Middle frontal gyrus (tissue), 1 donor: ENCODE measurements at regions not wholly inside any gene's neighbourhood (a gene's known extent, or its start where the extent isn't known, plus 50 kb on each side); places are given as distances from the start of the nearest gene placed in this dataset.

Source experiments
- DNase-seq: peaks from one replicate; pipeline ENCODE4 v3.0.0-alpha.2; 2015; ENCODE audit warnings: low spot score; ENCODE audit errors: extremely low spot score

DNA sequence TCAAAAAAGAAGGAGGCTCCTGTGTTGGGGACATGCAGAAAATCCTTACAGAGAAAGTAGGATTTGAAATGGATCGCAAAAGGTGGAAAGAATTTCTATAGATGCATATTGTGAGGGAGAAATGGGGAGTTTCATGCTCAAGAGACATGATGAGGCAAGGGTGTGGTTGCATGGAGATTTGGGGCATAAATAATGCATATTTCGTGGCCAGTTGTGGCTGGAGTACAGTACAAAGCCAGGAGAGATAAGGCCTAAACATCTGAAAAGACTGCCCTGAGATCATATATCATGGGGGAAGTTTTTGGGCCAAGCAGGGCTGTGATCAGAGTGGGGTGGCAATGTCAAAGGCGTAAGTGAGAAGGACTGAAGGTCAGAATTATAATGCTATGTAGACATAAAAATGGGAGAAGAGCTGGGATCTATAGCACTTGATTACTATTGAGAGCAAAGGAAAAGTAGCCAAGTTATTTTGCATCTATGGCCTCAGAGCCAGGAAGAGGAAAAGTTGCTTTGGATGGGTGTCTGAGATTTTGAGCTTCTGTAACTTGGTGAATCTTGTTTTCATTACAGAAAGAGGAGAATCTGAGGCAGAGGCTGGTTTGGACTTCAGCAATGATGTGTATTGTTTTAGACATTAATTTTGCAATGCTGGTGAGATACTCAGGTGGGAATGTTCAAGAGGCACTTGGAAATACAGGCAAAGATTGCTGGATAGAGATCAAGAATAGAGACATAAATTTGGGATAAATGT is 166.6 kb downstream of the INHBA start:
- no peak for DNase-seq

DNA sequence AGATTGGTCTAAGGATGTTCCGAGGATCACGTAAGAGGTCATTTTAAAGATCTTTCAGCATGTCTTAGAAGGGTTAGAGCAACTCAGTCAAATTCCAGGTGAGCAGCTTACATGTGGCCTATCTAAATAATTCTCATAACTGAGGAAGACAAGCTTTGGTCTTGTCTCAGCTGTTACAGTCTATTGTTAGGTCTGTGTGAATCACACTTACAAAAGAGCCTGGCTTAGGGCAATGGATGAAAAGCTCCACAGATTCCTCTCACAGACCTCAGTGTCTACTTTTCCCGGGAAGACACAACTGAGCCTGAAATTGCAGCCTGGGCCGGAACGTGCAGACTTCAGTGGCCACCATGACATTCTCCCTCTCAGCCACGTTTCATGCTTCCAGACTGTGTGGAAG is 173.1 kb downstream of the INHBA start:
- DNase-seq, result no peak

DNA sequence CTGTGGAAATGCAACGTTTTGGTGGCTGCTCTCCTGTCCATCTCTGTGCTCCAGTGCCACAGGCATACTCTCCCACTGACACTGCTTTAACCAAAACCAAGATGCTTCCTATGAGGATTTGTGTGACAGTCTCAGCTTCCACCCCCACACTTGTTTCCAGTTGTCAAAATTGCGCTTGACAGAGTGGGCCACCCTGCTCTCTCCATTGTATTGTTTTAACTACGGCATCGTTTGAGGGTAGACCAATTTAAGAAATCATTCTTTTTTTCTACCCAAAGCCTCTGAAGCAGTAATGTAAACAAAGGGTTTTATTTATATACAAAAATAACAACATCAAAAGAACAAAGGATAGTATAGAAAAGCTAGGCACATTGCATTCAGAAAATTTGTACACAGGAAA is 178.0 kb downstream of the INHBA start:
- no peak for DNase-seq

DNA sequence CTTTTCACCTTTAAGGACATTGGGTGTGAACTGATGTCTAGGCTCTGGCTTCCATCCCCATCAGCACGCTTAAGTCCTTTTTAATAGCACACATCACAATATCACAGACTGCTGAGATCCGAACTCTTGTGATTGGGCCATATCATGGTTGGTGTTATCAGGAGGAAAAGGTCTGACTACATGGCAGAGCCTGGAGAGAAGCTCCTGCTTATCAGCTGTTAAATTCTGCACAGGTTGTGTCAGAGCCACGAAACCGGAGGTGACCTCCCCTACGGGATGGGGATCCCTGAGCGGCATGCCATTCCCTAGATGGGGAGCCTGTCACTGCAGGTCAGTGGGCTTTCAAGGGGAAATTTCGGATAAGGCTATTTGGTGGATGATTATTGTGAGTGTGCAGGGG is 182.4 kb downstream of the INHBA start:
- DNase-seq, result no peak

DNA sequence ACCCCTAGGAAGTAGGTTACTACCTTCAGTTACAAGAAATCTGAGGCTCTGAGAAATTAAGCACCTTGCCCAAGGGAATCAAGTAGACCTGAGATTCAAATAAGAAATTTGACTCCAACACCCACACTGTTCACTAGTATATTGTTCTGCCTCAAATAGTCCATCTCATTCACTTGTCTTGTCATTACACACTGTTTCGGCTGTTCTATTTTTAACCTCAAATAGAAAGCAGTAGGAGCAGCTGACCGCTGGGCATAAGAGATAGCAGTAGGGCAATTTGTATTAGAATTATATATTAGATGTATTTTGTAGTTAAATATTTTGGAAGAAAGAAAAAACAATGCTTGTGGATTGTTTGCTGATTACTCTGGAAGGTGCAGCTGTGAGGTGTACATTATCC is 185.1 kb downstream of the INHBA start:
- DNase-seq, result no peak

DNA sequence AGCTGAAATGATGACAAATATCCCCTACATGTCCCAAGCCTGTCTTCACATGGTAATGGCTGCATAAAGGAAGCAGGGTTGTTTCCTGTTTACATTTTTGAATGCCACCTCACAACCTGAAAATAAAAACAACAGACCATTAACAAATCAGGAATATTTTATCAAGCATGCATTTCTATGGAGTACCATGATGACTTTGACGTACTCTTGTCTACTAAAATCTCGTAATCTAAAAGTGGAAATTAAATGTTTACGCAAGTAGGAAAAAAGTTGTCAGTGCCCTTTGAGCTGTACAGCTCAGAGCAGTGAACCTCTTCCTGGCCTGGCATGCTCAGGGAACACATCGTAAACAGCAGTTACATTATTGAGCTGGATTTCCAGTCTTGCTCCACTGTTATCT is 194.1 kb downstream of the INHBA start:
- DNase-seq, result no peak

DNA sequence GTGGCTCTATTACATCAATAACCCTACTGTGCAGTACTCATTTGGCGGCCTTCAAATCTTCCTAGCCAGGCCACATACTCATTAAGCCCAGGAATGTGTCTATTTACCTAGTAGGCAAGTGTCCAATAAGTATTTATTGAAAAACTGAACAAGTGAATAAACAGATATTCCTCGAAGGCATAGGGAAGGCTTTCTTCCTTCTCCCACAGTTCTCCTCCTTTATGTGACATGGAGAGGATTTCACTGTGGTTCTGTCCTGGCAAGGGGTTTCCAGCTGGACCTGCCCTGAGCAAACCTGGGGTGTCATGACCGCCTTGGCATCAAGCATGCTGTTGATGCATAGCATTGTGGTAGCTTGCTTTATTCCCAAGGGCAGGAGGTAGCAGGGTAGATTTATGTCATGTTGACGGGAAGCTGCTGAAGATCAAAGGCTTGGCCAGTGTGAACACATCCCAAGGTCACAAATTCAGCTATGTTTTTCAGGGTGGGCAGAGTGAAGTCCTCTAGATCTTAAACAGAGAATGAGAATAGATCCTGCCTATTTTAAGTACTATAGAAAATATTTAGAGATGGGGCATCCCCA is 195.1 kb downstream of the INHBA start:
- no peak for DNase-seq

DNA sequence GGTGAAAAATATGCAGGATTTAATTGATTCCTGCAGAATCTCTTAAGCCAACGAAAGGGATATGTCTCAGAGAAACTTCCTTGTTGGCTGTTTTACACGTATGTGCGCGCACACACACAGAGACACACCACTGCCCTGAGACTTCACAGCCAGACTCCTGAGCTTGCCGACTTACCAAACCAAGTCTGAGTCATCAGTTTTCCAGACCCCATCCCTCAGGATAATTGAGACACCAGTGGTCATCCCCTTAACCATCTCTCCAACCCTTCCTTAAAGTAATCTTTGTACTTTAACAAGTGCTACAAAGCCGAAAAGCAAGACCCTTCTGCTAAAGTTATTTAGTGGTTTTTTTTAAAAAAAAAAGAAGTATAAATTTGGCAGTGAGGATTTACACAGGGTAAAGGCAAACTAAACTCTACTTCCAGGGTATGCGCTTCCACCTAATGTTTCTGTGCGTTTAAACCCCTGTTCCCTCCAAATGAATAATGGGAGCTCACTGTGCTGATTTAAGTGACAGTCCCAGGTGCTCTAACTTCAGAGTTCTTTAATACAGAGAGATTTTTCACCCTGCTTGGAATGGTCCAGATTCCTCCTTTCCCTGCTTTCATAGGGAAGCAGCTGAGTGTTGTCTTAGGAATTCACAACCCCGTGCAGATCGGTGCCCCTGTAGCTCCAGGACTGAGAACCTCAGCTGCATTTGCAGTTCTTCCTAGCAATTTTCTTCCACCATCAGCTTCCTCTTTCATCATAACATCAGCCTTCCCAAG is 198.5 kb downstream of the INHBA start:
- no peak for DNase-seq

DNA sequence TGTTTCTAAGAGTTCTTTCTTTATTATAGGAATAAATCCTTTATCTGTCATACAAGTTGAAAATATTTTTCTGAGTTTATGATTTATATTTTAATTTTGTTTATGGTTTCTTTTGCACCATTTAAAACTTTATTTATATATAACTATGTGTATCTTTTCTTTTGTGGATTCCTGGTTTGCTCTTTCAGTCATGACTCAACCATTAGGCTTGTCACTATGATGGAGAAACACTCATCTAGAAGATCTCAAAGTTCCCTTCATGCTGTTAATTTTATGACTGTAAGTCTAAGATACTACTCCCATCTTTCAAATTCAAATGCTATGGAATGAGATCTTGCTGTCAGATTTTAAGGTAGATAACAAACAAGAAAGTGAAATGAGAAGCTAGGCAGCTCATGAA is 199.5 kb downstream of the INHBA start:
- DNase-seq, result no peak

DNA sequence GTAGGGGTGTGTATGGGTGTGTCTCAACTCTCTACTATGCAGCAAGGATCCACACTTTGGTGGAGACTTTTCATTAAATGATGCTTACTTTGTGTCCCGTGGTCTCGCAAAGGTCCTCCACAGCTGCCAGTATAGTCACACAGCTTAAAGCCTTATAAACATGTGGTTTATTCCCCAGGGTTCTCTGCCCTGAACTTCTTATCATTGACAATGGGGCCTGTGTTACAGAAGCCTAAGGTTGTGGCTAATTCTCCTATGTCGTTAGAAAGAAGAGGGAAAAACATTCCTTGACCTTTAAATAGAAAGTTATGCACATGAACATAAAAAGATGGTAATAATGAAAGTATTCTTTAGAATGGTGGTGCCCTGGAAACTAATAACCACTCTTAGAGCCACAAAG is 201.4 kb downstream of the INHBA start:
- DNase-seq, result no peak

DNA sequence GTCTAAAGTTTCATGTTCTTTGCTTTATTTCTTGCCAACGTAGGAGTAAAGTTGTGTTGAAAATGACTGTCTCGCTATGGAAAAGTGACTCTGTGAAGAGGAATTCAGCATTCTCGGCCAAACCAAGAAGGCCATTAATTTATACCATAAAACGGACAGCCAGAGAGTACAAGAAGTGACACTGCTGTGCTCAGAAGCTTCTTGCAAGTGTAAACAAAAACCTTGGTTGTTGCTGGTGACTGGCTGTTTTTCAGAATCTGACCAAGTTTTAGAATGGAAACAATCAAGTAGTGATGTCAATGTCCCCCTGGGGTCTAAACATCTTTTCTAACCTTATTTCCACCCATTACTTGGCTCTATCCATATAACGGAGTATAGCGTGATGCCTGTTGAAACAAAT is 201.9 kb downstream of the INHBA start:
- DNase-seq, result no peak

DNA sequence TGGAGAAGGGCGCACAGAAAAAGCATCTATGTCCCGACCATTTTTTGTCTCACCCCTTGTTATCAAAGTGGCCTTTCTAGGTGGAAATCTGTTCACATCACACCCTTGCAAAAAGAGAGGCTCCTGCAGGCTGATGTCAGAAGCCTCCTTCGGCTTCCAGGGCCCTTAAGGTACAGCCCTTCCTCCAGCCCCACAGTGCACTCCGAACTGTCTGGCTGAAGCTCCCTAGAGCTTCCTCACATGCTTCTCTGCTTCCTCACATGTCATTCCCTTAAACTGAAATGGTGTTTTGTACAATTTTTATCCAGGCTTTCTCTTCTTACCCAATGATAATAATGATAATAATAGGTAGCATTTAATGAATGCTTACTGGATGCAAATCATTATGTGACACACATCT is 210.3 kb downstream of the INHBA start:
- DNase-seq, result no peak

DNA sequence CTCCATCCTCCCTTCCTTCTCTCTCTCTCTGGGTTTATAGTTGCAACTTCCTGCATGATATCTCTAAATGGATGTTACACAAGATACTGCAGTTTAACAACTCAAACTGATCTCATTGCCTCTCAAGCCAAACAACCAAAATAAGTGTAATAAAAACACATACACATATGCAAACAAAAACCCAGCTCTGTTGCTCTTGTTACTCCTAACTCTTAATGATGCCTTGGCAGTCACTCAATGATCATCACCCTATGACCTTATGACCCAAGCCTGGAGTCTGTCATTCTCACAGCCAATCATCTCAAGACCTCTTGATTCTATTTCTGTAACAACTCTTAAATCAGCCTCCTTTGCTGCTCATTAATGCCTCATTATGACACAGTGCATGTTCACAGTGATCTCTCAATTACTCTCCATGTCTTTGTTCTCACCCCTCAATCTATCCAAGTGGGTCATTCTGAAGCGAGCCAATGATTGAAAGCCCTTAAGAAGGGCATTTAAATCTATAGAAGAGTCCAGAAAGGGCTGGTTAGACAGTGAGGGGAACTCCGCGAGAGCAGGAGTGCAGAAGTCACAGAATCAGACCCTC is 210.9 kb downstream of the INHBA start:
- DNase-seq, result no peak

DNA sequence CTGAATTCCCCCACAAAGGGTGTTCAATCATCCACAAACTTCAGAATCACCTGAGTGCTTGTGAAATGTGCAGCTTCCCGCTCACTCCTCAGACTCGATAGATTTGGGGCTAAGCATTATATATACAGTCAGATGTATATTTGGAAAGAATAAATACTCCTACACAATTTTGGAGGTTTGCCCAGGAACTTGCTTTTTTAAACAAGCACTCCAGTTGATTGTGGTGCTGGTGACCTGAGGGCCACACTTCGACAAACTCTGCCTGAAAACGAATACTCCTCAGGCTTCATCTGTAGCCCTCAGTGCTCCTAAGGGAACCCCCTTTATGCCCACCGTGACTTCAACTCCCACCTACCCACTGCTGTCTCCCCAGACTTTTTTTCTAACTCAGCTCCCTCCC is 211.6 kb downstream of the INHBA start:
- DNase-seq, result no peak

DNA sequence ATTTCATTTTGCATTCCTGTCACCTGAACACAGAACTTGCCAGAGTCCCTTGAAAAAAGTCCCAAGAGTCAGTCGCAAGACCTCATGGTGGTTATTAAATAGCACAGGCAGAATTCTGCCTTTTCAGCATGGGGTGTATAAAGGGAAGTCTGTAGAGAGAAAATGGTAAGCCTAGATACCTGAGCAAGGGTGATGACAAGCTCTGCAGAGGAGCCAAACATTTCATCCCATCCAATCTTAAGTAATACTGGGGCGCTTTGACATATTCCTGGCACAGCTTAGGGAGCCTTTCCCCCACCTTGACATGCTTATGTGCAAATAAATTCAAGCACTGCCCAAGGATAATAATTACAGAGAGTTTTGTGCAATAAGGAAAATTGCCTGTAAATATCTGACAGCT is 213.0 kb downstream of the INHBA start:
- no peak for DNase-seq

DNA sequence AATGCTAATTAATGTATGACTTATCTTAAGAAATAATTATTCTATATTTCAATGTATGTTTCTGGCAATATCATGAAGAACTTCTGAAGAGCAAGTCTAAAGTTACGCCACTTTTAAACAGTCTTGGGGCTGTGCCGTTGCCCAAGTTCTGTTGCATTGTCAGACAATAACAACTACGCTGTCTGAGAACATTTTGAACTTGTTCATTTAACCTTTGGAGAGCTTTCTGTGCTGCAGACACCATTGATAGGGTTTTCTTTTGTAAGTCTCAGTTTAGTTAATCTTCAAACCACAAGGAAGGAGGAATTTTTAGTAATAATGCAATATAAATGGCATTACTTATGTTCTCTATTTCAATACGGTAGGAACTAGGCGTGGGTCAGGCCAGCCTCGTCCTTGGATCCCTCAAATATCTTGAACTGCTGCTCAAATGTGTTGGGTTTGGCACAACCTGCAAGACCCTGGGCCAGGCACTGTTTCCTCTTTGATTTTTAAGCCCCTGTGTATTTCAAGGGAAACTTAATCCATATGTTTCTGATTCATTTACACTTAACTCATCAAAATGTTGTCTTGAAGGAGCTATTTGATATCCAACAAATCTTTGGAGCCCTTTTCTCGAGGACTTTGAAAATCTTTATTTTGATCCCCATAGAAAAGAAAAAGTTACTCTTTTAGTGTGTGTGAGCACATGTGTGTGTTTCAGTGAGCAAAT is 215.5 kb downstream of the INHBA start:
- no peak for DNase-seq

DNA sequence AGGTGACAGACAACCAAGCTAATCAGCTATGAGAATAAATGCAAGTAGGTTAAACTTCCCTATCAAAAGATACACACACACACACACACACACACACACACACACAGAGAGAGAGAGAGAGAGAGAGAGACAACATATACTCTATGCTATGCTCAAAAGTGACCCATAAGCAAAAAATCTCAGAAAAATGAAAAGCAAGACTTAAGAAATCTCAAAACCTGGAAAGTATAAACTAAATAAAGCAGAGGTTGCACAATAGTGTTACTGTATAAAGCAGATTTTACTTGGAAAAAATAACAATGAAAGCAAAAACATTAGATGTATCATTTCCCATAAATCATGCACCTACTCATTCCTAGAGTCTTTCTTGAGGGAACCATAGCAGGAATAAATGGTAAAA is 221.5 kb downstream of the INHBA start:
- DNase-seq, result no peak

DNA sequence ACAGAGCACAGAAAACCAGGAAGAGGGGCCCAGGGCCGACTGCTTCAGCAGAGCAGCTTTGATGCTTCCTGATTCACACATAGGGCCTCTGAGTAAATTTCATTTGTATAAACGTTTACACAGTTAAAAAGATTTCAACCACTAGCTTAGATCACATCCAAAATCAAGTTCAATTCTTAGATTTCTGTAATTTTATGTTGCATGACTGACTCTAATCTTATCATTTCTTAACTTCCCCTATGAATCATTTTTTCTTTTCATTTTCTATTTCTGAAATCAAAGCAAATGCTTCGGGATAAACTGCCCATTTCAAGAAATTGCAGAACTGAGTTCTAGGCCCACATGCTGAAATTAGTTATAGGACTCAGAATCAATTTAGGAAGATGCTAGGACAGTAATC is 224.7 kb downstream of the INHBA start:
- no peak for DNase-seq

DNA sequence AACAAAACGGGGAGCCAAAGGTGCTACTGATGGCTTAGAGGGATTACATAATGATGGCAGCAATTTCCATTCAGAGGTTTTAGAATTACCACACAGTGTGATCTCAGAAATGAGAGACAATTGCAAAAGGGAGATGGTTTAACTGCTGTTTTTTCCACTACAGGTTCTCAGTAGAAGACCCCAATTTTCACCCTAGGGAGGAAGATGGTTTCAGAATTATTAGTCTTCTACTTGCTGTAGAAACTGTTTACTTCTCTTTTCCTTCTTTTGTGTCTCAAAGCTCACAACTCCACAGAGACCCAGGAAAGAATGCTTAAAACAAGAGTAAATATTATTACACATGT is 226.5 kb downstream of the INHBA start:
- DNase-seq, result no peak

DNA sequence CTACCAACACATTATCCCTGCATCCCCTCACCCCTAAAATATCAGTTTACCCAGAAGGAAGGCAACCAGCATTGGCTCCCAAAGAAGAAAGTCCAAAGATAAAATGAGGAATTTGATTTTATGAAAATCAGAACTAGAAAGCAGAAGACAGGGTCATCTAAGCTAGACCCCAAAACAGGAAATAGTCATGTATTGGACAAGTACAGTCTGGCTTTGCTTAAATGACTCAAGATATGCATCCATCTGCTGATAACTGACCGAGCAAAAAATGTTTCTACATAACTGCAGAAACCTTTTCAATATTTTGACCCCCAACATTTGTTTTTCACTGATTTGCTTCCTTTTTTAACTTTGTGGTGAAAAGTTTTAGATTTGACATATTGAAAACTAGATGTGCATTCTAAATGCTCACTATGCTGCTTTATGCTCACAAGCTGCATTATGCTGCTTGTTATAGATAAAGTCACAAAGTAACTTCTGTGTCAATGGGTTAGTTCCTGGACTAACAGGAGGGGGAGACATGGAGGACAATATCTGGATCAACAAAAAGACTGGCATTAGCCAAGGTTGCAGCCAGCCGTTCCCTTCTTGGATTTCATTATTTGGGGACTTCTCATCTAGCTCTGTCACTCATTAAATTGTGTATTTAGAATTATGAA is 227.0 kb downstream of the INHBA start:
- DNase-seq, result no peak

DNA sequence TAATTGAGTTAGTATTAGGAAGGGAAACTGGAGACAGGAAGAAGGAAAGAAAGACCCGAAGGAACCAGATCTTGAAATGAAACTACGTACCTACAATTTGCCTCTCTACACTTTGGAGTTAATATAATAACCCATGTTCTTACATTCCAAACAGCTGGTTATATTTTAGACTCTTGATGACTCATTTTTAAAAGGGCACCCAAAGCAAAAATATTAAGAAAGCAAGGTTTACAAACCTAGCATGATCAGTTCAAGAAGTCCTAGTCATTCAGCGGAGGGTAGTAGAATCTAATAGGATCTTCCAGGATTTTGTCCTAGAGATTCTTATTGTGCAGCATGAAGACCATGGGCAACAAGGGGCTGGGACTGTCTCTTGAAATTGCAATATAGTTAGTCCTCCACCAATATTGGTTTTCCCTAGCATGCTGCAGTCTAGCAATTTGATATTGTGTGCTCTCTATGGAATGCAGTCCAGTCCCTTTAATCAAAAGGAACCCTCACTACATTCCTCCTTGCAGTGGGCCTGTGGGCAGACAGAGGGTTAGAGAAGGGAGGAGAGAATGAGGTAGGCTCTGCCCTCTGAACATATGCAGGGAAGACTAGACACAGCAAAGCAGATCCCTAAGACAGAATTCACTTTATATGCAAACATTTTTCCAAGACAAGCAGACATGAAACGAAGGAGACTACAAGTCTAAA is 230.3 kb downstream of the INHBA start:
- no peak for DNase-seq
